HEK293 (cell line): ENCODE measurements at regions not wholly inside any gene's neighbourhood (a gene's known extent, or its start where the extent isn't known, plus 50 kb on each side); places are given as distances from the start of the nearest gene placed in this dataset.

Experiments
- CTCF ChIP-seq: fragments of 450-650 bp; formaldehyde crosslinking; IDR thresholded peaks from 2 replicates; pipeline ENCODE4 v1.5.1; 2016; ENCODE audit warnings: missing biosample characterization, missing genetic modification characterization
- EGR2 ChIP-seq: fragments of 450-650 bp; formaldehyde crosslinking; IDR thresholded peaks from 2 replicates; pipeline ENCODE4 v1.5.1; 2016; ENCODE audit warnings: low read depth, missing biosample characterization, missing genetic modification characterization
- HOXA7 ChIP-seq: sonication (generic); formaldehyde crosslinking; IDR thresholded peaks from 2 replicates; pipeline ENCODE4 v1.8.1; 2022; ENCODE audit warnings: missing genetic modification reagents, borderline replicate concordance
- TRIM28 ChIP-seq: IDR thresholded peaks from 2 replicates; pipeline ENCODE4 v1.6.1; 2011; ENCODE audit warnings: low read length, control low read depth, borderline replicate concordance
- ZNF48 ChIP-seq: fragments of 450-650 bp; formaldehyde crosslinking; IDR thresholded peaks from 2 replicates; pipeline ENCODE4 v1.5.1; 2016; ENCODE audit warnings: missing biosample characterization, missing genetic modification characterization

- TF ChIP-seq HOXA7 (CRISPR knock-in tag) (no peak), CTCF (tag by site-specific recombination) (no peak), TRIM28 (no peak), ZNF48 (tag by site-specific recombination) (no peak), EGR2 (no peak)
These were observed 393.1 kb downstream of the TNS3 start for GRCh38 chr7:47188653-47189315.
